Retinal pigment epithelial cell (primary cell): ENCODE measurements at regions not wholly inside any gene's neighbourhood (a gene's known extent, or its start where the extent isn't known, plus 50 kb on each side); places are given as distances from the start of the nearest gene placed in this dataset.

Experiments used
- DNase-seq: peaks from one replicate; pipeline ENCODE4 v3.0.0-alpha.2; 2010; ENCODE audit warnings: low read depth
- H3K4me3 ChIP-seq: 2 replicates; pipeline ENCODE4 v1.5.1; 2011; ENCODE audit warnings: mild to moderate bottlenecking, low read length, control low read depth, moderate library complexity
- TF ChIP-seq, protein P1 (sequence below): conservative IDR thresholded peaks from 2 replicates; pipeline ENCODE4 v1.5.1; 2011; ENCODE audit warnings: low read depth, low read length, control low read depth, inconsistent platforms

DNA sequence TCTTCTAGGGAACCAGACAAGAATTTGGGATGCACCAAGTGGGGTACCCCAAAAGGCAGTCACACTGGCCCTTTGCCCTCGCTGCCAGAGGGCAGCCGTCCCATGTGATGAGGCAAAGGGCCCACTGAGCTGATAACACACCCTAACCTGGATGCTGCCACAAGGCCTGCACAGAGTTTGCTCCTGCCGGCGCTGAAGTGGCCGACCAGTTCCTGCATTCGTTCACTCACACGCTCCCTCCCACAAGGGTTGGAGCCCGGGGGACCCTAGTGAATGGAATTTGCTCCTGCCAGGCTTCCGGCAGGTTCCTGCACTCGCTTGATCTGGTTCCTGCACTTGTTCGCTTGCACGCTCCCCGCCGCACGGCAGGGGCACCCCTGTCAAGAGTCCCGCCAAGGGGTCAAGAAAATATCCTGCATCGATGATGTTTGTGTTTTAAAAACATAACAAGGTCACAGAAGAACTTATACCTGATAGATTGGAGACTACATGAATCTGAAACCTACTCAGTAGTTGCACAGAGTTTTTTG, 296.4 kb upstream of the VCX start:
- no peak for DNase-seq
- H3K4me3 ChIP-seq = no peak overlapping the region
- TF ChIP-seq, protein P1, sequence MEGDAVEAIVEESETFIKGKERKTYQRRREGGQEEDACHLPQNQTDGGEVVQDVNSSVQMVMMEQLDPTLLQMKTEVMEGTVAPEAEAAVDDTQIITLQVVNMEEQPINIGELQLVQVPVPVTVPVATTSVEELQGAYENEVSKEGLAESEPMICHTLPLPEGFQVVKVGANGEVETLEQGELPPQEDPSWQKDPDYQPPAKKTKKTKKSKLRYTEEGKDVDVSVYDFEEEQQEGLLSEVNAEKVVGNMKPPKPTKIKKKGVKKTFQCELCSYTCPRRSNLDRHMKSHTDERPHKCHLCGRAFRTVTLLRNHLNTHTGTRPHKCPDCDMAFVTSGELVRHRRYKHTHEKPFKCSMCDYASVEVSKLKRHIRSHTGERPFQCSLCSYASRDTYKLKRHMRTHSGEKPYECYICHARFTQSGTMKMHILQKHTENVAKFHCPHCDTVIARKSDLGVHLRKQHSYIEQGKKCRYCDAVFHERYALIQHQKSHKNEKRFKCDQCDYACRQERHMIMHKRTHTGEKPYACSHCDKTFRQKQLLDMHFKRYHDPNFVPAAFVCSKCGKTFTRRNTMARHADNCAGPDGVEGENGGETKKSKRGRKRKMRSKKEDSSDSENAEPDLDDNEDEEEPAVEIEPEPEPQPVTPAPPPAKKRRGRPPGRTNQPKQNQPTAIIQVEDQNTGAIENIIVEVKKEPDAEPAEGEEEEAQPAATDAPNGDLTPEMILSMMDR = no peak

GRCh38 chrX:7545564-7545963, 297.4 kb upstream of the VCX start:
- DNase-seq = no peak
- TF ChIP-seq, protein P1 = no peak
- no peak overlapping the region for H3K4me3 ChIP-seq

GRCh38 chrX:7542587-7543380, 300.2 kb upstream of the VCX start:
- H3K4me3 ChIP-seq = no peak overlapping the region
- TF ChIP-seq, protein P1 = no peak
- DNase-seq = no peak

- no peak for DNase-seq
- no peak overlapping the region for H3K4me3 ChIP-seq
- TF ChIP-seq, protein P1 = no peak
Observed at GRCh38 chrX:7522860-7523259, 320.1 kb upstream of the VCX start.

- DNase-seq = no peak
- no peak overlapping the region for H3K4me3 ChIP-seq
- TF ChIP-seq, protein P1 = no peak
Observed at GRCh38 chrX:7515681-7516413, 327.1 kb upstream of the VCX start.

DNA sequence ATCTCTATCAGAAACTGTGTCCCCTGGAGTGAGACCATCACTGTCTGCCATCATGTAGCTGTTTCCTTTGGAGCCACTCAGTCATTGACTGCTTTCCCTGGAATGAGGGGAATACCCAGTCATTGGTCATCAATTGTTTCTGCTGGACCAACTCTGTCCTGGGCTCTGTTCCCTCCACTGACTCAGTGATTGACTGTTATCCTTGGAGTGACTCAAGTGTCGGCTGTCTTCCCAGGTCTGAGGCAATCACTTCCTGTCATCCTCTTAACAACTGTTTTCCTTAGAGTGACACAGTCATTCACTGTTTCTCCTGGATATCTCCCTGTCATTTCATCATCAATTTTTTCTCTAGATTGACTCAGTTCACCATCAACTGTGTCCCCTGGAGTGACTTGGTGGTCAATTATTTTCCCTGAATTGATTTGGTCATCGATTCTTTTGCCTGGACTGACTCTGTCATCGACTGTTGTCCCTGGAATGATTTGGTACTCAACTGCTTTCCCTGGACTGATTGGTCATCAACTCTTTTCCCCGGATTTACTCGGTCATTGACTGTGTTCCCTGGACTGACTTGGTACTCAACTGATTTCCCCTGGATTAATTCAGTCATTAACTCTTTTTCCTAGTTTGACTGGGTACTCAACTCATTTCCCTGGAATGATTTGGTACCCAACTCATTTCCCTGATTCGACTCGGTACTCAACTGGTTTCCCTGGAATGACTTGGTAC, 327.9 kb upstream of the VCX start:
- no peak for DNase-seq
- H3K4me3 ChIP-seq = no peak overlapping the region
- TF ChIP-seq, protein P1 = no peak
